ENCODE measurements at regions not wholly inside any gene's neighbourhood (a gene's known extent, or its start where the extent isn't known, plus 50 kb on each side); places are given as distances from the start of the nearest gene placed in this dataset.

DNA sequence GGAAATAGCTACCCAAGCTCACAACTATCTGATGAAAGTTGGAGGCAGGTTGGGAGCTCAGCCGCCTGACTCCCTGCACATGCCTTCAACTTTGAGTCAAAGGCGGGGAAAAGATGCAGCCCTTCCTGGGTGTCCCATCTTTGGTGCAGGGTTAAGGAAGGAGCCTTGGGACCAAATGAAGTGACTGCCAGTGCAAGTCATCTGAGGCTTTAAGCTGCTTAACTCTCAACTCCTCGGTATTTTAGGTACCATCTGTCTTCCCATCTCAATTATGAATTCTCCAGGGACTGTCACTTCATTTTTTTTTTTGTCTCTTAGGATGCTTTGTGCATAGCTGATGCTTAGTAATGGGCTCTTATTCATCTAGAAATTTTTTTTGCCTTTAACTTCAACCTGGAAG lies 408.8 kb upstream of the C2CD4B start:
- no peak for DNase-seq
- in situ Hi-C loops (cut with MboI; ENCODE audit: low pct_unique_long_range_greater_than_20kb, low sequenced_read_pairs), result no loop called here

- no peak for DNase-seq
Measured at GRCh38 chr15:62578546-62578945, 413.5 kb upstream of the C2CD4B start.

DNA sequence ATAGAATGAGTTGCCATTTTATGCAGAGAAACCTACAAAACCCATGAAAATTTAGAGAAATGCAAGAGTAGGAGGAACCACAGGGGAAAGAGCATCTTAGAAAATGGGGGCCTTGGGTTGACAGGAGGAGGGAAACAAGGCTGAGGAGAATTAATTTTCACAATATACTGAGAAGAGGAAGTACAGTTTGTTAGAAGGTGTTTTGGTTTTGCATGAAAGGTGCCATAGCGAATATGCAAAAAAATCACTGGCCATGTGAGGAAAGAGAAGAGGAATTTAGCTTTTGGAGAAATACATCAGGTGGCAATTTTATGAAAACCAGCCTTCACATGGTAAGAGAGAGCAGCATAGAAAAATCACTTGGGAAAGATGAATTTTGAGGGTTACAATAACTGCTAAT lies 413.9 kb upstream of the C2CD4B start:
- DNase-seq, result no peak
- in situ Hi-C loops (cut with MboI; ENCODE audit: low pct_unique_long_range_greater_than_20kb, low sequenced_read_pairs), result no loop called here

More at GRCh38 chr15:62578546-62578945, 413.5 kb upstream of the C2CD4B start:
- in situ Hi-C loops (cut with MboI; ENCODE audit: low pct_unique_long_range_greater_than_20kb, low sequenced_read_pairs), result no loop called here

DNA sequence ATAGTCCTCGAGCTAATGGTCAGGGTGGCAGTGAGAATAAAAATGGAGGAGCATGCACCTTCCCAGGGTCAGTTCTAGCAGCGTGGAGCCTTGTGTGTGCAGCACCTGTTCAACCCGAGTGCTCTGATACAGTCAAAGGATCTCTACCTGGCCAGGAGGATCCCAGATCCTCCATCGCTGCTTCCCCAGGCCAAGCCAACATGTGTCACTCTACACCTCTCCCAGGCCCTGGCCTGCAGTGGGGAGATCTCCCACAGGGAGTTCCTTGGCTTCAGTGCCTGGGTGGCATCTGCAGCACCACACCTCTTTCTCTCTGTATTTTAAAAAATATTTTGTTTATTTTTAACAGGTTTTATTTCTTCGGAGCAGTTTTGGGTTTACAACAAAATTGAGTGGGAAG lies 414.8 kb upstream of the C2CD4B start:
- no peak for DNase-seq
- in situ Hi-C loops (cut with MboI; ENCODE audit: low pct_unique_long_range_greater_than_20kb, low sequenced_read_pairs), result no loop called here

DNA sequence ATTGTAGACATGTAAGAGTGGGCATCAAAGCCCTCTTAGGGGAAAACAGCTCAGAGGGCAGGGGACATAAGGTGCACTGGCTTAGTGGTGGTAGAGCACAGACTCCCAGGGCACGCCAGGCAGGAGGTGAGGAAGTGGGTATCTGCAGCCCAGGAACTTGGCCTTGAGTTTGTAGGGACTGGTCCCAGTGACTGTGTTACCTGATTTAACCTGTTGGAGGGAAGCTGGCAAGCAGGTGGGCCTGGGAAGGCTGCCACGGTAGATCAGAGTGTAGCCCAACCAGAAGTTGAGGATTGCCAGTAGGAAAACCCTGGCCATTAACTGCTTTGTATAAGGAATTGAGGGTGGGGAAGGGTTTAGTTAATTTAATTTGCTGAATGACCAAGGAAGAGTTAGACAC lies 417.5 kb upstream of the C2CD4B start:
- DNase-seq, result no peak
- in situ Hi-C loops (cut with MboI; ENCODE audit: low pct_unique_long_range_greater_than_20kb, low sequenced_read_pairs), result no loop called here

- DNase-seq, result no peak
- in situ Hi-C loops (cut with MboI; ENCODE audit: low pct_unique_long_range_greater_than_20kb, low sequenced_read_pairs), result no loop called here
Measured at GRCh38 chr15:62584301-62585235, 419.5 kb upstream of the C2CD4B start.

- in situ Hi-C loops (cut with MboI; ENCODE audit: low pct_unique_long_range_greater_than_20kb, low sequenced_read_pairs), result no loop called here
- DNase-seq, result no peak
Measured at GRCh38 chr15:62588938-62589670, 424.0 kb upstream of the C2CD4B start.

DNA sequence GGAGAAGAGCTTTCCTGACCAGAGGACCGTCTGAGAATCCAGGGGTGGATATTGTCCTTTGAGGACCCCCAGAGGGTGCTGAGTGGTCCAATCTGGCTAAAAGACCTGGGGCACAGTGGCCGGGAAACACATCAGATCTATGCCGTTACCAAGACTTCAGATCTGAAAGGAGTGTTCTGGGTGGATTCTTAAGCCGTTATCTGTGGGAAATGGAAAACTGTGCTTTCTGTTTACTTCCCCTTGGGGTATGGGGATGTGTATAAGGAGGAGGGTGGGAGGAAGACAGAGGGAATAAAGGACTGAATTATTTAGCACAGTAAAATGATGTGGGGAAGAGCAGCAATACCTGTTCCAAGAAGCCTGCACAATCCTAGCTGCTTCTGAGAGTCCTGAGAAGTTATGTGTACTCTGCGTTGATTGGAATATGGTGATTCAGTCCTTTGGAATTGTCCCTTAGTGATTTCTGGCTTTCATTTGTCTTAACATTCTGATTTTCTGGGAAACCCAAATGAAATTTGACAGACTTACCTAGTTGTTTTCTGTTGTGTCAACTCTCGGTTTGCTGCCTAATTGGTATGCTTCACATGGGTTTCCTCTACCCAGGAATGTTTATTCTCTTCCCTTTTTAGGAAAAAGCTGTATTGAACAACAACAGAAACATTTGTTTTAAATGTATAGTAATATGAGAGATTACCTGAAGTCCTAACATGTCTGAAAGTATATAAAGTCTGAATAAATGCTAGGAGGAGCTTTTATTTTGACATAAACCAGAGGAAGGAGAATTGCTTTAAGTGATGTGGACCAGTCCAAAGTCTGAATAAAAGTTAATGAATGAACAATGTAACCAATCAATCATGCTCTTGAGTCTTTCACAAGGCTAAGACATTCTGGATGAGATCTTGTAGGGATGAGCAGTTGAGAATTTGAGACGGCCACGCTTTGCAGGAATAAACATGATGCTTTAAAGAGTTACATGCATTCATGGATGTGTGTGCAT lies 427.1 kb upstream of the C2CD4B start:
- in situ Hi-C loops (cut with MboI; ENCODE audit: low pct_unique_long_range_greater_than_20kb, low sequenced_read_pairs), result no loop called here
- DNase-seq, result no peak

DNA sequence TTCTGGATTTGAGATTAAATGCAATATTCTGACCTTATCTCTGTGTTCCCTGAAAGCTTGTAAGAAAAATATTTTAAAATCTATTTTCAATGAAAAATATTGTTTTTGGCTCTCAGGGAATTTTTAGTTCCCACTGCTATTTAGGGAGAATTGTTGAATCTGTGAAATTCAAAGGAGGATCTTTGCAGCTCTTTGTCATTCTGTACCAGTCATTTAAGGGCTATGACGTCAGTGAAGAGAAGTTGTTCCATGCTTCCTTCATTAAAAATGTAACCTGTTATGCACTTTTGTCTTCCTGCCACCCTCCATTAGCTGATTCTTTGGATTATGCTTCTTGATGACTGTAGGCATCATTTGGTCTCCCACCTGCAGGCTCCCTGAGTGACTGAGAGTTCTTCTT lies 427.8 kb upstream of the C2CD4B start:
- no peak for DNase-seq
- in situ Hi-C loops (cut with MboI; ENCODE audit: low pct_unique_long_range_greater_than_20kb, low sequenced_read_pairs), result no loop called here

DNA sequence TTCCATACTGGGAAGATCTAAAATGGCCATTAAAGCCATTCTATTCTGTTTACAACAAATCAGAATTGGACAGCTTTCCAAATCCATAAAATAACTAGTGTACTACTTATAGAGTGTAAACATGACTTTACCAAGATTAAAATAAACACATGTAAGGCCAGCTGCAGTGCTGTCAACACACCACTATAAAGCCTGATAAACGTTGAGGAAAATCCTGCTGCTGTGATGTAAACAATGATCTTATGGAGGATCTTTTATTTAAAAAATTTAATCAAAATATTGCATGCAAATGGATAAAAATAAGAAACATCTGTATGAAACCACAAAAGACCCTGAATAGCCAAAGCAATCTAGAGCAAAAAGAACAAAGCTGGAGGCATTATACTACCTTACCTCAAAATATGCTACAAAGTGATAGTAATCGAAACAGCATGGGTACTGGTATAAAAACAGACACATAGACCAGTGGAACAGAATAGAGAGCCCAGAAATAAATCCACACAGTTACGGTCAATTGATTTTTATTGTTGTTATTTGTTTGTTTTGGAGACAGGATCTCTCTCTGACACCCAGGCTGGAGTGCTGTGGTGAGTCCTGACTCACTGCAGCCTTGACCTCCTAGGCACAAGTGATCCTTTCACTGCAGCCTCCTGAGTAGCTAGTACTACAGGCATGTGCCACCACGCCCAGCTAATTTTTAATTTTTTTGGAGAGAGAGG lies 428.8 kb upstream of the C2CD4B start:
- in situ Hi-C loops (cut with MboI; ENCODE audit: low pct_unique_long_range_greater_than_20kb, low sequenced_read_pairs), result no loop called here
- no peak for DNase-seq

GRCh38 chr15:62598217-62598616 lies 433.1 kb upstream of the C2CD4B start:
- in situ Hi-C loops (cut with MboI; ENCODE audit: low pct_unique_long_range_greater_than_20kb, low sequenced_read_pairs), result no loop called here
- no peak for DNase-seq

DNA sequence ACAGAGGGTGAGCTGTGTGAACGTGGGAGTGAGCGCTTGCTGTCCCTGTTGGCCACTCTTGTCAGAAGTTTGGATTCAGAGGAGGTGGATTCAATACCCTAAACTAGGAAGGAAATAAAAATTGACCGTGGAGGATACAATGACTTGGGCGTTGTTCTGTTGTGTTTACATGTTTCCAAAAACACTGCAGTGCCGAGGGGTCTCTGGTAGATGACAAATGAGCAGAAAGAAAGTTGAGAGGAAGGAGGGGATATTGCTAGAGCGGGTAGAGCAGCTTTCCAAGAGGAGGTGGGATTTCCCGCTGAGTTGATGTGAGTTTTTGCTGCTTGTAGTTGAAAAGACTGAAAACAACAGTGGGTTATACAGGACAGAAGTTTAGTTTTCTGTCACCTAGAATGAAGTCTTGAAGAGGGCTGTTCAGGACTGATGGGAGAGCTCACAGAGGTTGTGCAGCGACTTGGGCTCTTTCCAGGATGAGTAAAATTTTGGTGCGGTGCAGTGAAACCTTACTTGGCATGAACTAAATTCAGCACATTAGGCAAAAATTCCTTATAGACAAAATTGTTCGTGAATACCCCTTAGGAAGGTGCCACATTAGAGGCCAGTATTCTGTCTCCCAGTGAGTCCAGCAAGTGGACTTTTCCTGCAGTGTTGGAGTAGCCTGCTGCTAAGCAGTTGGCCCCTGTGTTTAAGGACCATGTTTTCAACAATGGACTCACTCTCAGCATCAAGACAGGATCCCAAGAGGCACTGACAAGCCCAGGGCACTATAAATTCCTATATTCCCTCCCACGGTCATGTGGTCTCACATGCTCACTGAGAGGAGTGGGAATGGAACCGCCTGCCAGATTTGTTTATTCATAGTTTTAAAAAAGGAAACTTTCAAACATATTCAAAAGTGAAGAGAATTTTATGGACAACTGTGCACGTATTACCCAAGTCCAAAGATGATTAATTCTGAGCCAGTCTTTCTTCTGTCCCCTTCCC lies 435.0 kb upstream of the C2CD4B start:
- no peak for DNase-seq
- in situ Hi-C loops (cut with MboI; ENCODE audit: low pct_unique_long_range_greater_than_20kb, low sequenced_read_pairs), result no loop called here

DNA sequence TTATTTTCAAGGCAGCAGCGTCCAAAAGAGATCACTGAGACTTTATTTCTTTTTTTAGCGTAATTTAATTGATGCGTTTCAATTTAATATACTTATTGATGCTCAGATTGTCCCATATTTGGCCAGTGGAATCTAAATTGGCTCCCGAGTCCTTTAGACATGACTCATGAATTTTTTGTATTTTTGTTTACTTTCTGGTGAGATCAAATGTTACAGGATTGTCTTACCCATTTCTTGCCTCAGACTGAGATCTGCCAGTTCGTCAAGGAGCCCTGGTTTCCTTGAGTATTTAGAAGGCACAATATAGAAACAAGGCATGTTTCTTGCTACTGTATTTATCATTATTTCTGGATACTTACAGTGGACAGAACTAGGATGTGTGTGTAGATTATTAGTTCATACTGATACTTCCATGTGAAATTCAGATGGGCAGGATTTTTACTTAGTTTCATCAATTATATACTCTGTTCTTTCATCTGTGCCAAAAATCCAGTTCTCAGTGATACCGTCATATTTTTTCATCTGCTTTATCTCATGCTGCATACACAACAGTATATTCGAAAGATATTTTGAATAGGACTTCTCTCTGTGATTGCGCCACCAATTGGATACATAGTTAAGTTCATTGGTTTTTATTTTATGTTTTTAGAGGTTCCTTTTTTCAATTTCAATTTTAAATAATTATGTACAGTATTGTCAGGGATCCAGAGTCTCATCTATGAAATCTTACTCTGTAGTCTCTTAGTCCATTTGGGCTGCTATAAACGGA lies 436.9 kb upstream of the C2CD4B start:
- DNase-seq, result no peak
- in situ Hi-C loops (cut with MboI; ENCODE audit: low pct_unique_long_range_greater_than_20kb, low sequenced_read_pairs), result no loop called here

DNA sequence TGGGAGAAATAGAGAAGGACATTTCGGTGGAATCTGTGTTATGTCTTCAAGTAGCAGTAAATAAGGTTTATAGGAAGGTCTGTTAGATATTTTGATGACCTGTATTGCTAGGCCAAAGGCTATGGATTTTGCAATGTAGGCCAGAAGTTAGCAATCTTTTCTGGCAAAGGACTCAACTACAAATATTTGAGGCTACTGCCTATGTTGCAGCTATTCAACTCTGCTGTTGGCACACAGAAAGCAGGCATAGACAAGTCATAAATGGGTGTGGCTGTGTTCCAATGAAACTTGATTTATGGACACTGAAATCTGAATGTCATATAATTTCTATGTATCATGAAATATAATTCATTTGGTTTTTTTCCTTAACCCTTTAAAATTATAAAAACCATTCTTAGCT lies 438.7 kb upstream of the C2CD4B start:
- in situ Hi-C loops (cut with MboI; ENCODE audit: low pct_unique_long_range_greater_than_20kb, low sequenced_read_pairs), result no loop called here
- DNase-seq, result no peak

- no peak for DNase-seq
- in situ Hi-C loops (cut with MboI; ENCODE audit: low pct_unique_long_range_greater_than_20kb, low sequenced_read_pairs), result no loop called here
Measured at GRCh38 chr15:62605282-62605681, 437.3 kb upstream of the TPM1 start.

- in situ Hi-C loops (cut with MboI; ENCODE audit: low pct_unique_long_range_greater_than_20kb, low sequenced_read_pairs), result no loop called here
- DNase-seq, result no peak
Measured at GRCh38 chr15:62606376-62607113, 436.0 kb upstream of the TPM1 start.

Measured in KBM-7 (cell line).